Amygdala (tissue), 56 donors: ENCODE measurements at regions not wholly inside any gene's neighbourhood (a gene's known extent, or its start where the extent isn't known, plus 50 kb on each side); places are given as distances from the start of the nearest gene placed in this dataset.

Experiments used
- DNase-seq, 56 donors: peaks; one replicate each; lab custom pipeline; 2025; lab: John Stamatoyannopoulos, UW

DNA sequence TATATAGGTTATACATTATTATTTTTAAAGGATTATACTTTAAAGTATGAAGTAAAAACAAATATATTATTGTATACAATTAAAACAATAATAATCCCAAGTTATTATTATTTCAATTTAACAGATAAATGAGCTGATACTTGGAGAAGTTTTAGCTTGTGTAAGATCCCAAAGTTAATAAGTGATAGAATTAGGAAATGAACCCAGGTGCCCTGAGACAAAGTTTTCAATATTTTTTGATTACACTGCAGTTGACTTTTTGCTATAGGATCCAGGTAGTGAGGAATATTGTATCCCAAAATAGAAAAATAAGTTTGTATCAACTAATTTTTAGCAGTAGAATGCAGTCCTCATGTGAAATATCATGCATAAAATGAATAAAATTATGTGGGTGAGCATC is 543.2 kb upstream of the ZNF608 start:
- DNase-seq, result no peak

DNA sequence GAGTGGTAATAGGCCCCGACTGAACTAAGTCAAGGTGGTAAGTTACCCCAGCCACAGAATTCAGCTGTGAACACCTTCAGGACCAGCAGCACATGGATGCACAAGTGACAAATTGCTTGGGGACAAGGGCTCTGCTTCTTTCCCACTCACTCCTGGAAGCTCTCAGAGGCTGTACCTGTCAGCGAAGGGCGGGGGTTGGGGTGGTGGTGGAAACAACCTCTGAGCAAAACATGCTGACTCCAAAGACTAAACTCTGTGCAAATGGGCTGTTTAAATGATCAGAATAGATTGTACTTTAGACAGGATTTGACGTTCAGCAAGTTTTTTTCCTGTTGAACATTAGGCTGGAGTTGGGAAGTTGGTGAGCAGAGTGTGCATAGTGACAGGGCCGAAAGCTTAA is 544.5 kb upstream of the ZNF608 start:
- no peak for DNase-seq

DNA sequence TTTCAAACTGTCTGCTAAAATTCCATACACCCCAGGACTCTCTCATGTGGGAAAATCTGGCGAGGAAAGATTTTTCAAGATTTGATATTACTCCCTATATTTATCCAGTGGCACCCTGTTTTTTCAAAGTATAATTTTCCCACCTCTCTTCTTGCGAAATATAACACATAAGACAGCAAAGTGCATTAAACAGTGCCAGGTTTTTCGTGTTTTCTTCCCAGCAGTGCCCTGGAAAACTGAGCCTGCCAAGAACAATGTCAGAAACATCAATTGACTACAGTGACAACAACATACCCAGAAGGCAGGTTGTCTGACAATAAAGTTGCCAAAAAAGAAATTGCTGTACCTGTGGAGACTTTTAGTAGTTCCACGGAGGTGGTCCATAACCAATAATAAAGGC is 545.0 kb upstream of the ZNF608 start:
- no peak for DNase-seq

DNA sequence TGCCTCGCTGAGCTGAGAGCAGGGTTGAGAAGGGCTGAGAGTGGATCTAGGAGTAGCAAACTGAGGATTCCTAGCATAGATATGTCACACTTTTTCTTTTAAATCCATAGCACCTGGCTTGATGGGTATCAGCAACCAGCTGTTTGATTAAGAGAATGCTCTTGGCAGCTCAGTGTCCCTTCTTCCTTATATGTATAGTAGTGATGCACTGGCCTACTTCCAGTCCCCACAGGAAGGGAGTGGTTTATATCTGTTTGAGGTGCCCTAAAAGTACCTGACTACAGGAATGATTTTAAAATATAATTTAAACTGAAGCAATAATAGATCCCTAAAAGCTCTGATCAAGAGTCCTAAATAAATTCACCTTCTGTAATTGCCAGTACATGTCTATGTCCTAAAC is 546.8 kb upstream of the ZNF608 start:
- no peak for DNase-seq

DNA sequence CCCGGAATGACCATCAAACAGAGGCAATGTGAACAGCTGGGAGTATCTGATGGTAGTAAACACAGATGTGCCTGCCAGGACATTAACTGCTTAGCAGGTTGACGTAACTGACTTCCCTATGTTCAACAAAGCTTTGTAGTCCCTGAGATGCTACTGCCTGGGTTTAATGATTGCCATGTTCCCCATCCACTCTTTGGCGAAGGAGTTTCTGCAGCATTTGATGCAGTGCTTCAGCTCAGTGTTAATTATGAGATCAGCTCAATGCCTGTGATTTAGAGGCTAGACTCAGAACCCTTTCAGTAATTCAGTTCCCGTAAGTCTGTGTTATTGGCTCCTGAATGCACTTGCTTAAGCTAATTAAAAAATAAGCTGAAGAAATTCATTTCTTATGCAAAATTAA is 547.3 kb upstream of the ZNF608 start:
- no peak for DNase-seq

DNA sequence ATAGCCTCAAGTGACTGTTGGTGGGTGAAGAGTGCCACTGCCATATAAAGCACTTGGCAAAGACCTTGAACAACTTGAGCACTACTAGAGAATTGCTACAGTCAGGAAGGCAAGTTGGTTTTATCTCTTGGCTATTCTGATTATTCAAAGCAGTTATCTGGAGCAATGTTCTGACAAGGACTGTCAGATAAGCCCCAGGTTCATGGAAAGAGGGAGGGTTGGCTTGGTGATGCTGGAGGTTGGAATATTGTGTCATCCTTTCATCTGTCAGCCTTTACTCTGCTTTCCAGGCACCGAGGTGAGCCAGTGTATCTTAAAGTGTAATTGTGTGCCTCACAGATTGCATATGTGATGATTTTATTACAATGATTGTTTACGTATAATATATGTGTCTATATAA is 548.4 kb upstream of the ZNF608 start:
- no peak for DNase-seq

DNA sequence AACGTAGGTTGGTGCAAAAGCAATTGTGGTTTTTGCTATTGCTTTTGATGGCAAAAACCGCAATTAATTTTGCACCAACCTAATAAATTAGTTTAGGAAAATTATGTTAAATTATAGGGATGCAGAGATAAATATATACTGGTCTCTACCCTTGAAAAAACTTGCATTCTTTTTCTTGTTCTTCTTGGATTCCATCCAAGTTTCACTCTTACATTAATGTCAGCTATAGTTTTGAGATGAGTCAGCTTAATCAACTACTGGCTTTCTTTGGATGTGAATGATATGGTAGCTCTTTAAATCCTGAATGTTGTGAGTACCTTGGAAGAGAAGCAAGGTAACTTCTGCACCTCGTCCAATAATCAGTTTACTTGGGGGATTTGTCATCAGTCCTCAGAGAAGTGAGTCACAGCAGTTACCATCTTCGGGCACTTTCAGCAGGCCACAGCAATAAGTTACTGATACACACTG is 549.0 kb upstream of the ZNF608 start:
- no peak for DNase-seq

DNA sequence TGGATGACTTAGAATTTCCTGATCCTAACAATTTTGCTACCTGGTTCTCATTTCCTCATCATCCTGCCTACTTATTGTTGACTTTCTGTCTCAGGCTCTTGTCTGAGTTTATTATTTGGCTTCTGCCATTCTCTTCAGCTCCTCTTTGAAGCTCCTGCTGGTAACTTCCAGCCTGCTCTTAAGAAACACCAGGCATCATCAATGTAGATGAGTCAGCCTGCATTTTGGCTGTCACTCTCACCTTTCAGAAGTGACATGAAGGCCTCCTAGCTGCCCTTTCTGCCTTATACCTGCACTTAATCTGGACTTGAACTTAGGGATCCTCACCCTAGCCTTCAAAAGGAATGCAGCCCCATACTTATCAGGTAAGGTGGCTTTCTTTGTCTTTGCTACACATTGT is 551.8 kb upstream of the ZNF608 start:
- no peak for DNase-seq

DNA sequence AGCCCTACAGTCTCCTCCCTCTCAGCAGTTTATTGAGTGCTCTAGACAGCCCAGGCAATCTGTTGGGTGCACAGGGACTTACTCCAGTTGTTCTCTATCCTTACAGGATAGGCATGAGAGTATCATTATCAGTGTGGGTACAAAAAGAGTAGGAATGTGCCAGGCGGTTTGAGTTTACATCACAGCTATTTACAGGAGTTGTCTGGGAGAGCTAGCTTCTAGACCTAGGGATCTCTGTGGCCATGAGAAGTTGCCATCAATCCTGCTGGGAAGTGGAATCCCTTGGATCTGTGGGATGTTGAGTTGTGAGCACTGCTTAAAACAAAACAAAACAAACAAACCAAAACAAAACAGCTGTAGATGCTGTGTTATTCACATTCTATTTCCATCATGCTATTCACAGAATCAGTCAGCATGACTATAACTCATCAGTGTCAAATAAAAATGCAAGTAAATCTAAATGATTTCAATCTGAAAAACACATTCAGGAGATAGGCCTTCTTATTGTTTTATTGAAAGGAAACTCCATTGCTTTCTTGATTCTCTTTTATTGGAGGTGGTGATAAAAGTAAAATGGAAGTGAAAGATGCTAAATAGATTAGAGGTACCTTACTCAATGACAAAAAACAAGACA is 552.4 kb upstream of the ZNF608 start:
- DNase-seq, result no peak

DNA sequence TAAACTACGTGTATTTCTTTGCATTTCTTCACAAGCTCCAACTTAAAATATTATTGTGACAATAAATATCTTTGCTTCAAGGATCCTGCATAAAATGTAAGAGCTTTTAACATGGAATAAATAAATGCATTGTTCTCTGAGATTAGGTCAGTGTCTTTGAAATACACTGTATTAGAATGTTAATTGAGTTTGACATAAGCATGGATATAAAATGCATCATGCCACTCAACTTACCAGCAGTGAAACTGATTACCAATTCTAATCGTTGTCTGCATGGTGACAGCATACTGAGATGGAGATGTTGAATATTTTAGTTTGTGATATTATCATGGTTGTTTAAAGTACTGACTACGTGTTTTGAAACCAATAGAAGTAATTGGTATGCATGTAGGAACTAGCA is 555.3 kb upstream of the ZNF608 start:
- no peak for DNase-seq

DNA sequence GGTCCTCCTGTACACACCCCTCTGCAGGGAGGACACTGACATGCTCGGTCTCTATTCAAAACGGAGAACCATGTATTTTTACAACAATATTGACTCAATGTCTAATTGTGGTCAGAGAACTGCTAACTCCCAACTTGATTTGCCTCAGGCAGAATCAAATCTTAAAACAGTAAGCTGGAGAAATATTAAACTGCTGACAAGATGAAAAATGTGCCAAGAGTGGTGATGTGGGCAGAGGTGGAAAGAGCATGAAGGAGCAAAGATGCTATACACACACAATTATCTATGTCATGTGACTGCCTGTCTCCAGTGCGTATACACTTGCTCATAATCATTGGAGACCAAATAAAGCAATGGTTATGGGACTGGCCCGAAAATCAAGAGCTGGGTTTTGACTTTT is 556.1 kb upstream of the ZNF608 start:
- DNase-seq, result no peak

DNA sequence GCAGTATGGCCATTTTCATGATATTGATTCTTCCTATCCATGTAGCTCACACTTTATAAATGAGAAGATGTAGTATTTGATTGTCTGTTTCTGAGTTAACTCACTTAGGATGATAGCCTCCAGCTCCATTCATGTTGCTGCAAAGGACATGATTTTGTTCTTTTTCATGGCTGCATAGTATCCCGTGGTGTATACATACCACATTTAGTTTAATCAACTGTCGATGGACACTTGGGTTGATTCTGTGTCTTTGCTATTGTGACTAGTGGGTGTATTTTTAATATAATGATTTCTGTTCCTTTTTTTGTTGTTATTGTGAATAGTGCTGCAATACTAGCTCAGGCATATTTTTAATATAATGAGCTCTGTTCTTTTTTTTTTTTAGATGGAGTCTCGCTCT is 560.3 kb upstream of the ZNF608 start:
- no peak for DNase-seq

DNA sequence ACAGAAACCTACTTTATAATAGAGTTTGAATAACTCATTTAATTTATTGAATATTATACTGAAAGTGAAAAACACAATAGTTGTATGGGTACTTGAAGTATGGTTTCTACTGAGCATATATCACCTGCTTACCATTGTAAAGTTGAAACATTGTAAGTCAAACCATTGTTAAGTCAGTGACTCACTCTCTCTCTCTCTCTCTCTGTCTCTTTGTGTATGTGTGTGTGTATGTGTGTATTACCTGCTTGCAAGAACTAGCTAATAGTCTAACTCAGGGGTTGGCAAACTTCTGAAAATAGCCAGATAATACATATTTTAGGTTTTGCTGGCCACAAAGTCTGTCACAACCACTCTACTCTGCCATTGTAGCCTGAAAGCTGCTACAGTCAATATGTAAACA is 564.3 kb upstream of the ZNF608 start:
- DNase-seq, result no peak

DNA sequence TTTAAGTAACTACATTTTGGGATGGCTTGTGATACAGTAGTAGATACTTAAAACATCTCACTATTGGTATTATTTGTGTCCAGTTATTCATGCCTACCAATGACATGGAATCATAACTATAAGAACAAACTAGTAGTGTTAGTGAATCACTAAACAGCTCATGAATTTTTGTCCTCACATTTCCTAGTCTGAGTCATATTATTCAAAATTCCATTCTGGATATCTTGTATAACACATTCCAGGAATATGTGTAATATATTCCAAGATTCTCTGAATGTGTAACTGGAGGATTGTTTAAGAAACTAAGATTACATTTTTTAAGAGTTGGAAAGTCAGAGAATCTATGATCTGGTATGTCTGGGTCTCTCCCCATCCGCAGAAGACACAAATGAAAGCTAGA is 565.3 kb upstream of the ZNF608 start:
- no peak for DNase-seq

DNA sequence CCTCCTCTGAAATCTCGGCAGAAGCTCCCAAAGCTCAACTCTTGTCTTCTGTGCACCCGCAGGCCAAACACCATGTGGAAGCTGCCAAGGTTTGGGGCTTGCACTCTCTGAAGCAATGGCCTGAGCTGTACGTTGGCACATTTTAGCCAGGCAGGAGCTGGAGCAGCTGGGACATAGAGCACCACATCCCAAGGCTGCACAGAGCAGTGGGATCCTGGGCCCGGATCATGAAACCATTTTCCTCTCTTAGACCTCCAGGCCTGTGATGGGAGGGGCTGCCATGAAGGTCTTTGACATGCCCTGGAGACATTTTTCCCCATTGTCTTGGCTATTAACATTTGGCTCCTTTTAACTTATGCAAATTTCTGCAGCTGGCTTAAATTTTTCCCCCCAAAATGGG is 567.1 kb upstream of the ZNF608 start:
- DNase-seq, result no peak

DNA sequence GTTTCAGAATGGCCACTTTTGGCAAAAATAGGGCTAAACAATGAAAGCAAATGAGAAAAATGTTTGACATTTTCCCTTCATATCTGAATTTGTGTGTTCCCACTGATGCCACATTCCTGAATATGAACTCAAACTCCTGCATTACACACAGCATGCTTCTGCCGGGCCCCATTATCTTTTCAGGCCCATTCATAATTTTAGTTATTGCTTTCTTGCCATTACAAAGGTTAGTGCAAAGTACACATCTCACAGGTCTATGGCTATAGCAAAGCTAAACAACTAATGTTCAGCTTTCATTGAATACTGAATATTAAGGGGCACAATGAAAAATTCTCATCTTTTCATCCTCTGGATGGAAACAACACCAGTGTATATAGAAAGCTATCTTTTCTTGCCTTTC is 568.9 kb upstream of the ZNF608 start:
- no peak for DNase-seq

DNA sequence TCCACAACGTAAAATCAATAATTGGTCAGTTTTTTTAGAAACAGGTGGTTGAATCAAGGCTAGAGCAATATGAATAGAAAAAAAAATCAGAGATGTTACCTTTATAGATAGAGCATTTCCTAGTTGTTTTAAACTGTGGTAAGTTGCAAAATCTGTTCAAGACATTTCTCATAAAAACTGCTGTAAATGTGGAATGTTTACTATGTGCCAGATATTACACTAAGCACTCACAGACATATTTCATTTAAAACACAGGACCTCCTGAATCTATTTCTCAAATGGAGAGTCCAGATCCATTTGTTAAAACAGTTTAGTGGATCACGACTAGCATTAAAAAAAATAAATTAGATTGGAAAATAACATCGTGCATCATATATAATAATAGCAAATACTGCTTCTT is 570.0 kb upstream of the ZNF608 start:
- no peak for DNase-seq

DNA sequence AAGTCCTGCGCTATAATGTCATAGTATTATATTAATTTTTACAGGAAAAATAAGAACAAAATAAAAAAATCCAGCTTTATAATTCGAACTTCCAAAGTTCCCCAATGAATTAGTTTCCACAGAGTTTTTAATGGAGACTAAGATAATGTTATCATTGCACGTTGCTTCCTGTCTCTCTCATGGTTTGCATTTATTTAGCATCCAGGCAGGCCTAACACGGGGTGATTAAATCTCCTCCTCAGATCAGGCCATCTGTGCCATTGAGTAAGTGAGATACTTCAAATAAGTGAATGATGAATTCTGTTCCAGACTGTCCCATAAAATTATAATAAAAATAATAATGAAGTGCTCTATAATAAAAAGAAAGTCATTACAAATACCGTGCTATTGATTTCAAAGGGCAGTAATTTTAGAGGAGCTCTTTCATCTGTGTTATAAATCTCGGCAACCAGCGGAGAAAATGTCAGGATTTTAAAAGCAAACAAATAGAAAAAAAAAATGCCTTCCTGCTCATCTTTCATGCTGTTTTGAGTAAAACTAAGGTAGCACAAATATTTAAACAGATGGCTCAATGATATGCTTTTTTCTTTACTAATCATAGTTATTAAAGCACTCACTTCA is 570.6 kb upstream of the ZNF608 start:
- DNase-seq, result no peak

DNA sequence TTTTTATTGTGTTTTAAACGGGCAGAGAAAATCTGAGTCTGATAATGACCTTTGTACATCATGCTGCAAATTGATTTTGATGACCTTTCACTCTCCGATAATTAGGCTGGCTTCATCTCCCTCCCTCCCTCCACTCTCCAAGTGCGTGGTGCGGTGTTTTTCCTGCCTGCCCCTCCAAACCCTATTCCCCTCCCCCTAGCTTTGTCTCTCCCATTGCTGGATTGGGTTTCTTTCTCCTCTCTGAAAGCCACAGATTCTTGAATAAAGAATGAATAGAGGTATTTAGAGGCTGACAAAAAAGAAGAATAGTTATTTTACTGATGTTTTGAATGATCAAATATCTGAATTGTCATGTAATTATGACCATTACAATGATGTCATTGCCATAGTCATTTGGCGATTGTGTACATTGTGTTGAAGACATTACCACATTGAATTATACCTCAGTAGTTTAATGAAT is 571.1 kb upstream of the ZNF608 start:
- DNase-seq, result no peak

DNA sequence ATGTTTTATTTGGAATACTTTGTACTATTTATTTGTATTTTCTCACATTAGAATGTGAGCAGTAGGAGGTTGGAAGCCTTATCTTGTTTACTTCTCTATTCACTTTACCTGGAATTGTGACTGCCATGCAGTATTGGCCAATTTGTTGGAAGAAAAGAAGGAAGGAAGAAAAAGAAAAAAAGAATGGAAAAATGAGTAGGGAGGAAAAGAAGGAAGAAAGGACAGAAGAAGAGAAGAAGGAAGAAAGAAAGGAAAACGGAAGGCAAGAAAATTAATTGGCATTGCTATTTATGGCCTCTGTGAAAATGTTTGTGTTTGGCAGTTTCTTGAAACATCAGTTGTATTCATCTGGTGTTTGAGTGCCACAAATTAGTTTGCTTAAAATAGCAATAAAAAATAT is 575.2 kb upstream of the ZNF608 start:
- no peak for DNase-seq

DNA sequence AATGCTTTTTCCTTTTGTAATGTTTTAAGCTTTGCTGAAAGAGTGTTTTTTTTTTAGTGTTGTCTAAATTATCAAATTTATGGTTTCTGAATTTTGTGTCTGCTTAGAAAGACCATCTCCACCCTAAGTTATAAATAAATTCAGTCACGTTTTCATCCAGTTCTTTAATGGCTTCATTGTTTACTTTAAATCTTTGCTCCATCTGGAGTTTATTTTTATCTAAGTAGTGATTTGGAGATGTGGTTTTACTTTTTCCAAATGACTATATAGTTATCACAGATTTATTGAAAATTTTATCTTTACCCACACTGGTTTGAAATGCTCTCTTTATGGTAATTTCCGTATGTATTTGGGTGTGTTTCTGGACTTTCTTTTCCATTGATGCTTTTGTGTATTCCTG is 577.2 kb upstream of the ZNF608 start:
- no peak for DNase-seq

DNA sequence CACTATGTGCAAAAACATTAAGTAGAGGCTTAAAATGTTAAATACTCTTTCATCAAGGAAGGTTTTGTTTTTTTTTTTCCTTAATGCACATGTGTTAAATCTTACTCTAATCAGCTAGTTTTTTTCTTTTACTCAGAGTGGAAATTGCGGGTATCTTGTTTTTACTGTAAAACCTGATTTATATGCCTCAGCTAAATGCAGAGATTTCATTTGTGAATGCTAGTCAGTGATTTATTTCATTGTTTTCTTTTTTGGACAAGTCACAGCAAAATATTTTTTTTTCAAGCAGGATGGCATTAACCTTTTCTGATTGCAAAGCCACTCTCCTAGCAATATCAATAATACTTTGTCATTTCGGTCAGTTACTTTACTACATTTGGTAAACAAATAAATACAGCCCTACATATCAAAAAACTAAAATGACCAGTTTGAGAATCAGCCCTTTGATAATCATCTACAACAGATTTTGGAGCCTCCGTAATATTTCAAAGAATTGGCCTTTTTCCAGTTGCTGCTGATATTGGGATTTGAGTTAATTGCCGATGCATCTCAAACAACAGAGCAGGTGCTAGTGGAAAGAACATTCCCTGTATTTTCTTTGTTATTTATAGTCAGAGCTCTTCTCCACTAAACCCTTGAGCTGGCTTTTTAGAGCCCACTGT is 579.2 kb upstream of the ZNF608 start:
- DNase-seq, result no peak
